ENCODE measurements at regions not wholly inside any gene's neighbourhood (a gene's known extent, or its start where the extent isn't known, plus 50 kb on each side); places are given as distances from the start of the nearest gene placed in this dataset.

GRCh38 chr9:73011956-73012355 is 59.1 kb upstream of the ALDH1A1 start:
- H3K27me3 ChIP-seq (ENCODE audit: control insufficient read depth in 2 of 2, insufficient read depth in 2 of 2, low read length in 2 of 2) = no peaks in the 10 kb centered on the region
- in situ Hi-C loops (cut with MboI) = no loop called here
- H3K79me2 ChIP-seq (ENCODE audit: control insufficient read depth, insufficient read depth, low read length) = no peaks in the 10 kb centered on the region
- H3K9ac ChIP-seq (ENCODE audit: insufficient read depth in 1 of 2, low read depth in 2 of 2, low read length in 2 of 2) = no peak overlapping the region
- no TSS peak for BruUV-seq (replicated peaks)
- H3K4me3 ChIP-seq = no peak overlapping the region
- ChIA-PET POLR2A (no interaction called here), CTCF (ENCODE audit: low intra/inter-chr PET ratio) (no interaction called here)
- WGBS (ENCODE audit: insufficient coverage, low coverage, missing lambda C conversion rate) = 82% methylated on average over 2 of the region's 2 CpGs
- no peak overlapping the region for H3K27ac ChIP-seq (ENCODE audit: extremely low read depth, low read depth, low read length)
- H3K9me3 ChIP-seq (replicated peaks; ENCODE audit: control insufficient read depth, insufficient read depth, low read depth, low read length) = no peaks in the 10 kb centered on the region
- intact Hi-C loops (cut with micrococcal nuclease) = loop anchor here (2.0 kb wide), 1 partner anchor 13 kb away; no protein-coding TSS in a partner anchor
- H3K36me3 ChIP-seq (ENCODE audit: control insufficient read depth, insufficient read depth, low read length) = no peaks in the 10 kb centered on the region
- FAIRE-seq (no peak), ATAC-seq (no peak), DNase-seq (ENCODE audit: extremely low read depth in 1 of 4, low spot score in 3 of 4) (no peak)
- no peak overlapping the region for H3K4me2 ChIP-seq (ENCODE audit: insufficient read depth, low read length)
- H3K9me1 ChIP-seq (ENCODE audit: control insufficient read depth, insufficient read depth, low read length) = no peaks in the 10 kb centered on the region
- peak overlapping the region; percentile 17; the same call in 1 of the 2 replicates for H2AFZ ChIP-seq (ENCODE audit: low read depth, low read length)
- peaks cover 0 to 12% of the 10 kb centered on the region in 2 experiments; a peak in 2 of 5 replicates for H3K4me1 ChIP-seq (replicated peaks in 1 of 2; ENCODE audit: control insufficient read depth in 2 of 2, insufficient read depth in 2 of 2, low read length in 2 of 2)
- H4K20me1 ChIP-seq (replicated peaks; ENCODE audit: control insufficient read depth, insufficient read depth, low read length) = no peaks in the 10 kb centered on the region
- TF ChIP-seq MBD1 (CRISPR knock-in tag; IDR thresholded peaks at IDR 0.05) (no peak), ZKSCAN3 (CRISPR knock-in tag; IDR thresholded peaks at IDR 0.05) (no peak), ZFX (CRISPR knock-in tag; IDR thresholded peaks at IDR 0.05) (no peak), MYC (IDR thresholded peaks at IDR 0.05; ENCODE audit: low read depth, low read length) (no peak), MYC (CRISPR knock-in tag; IDR thresholded peaks at IDR 0.05; ENCODE audit: borderline replicate concordance, low read depth) (no peak), TEAD1 (CRISPR knock-in tag; IDR thresholded peaks at IDR 0.05) (no peak), NFIC (IDR thresholded peaks at IDR 0.05) (no peak), NUFIP1 (IDR thresholded peaks at IDR 0.05; ENCODE audit: partially characterized antibody) (no peak), BHLHE40 (IDR thresholded peaks at IDR 0.05; ENCODE audit: low read length) (no peak), RFX5 (IDR thresholded peaks at IDR 0.05; ENCODE audit: low read depth, low read length) (no peak), CLOCK (CRISPR knock-in tag; IDR thresholded peaks at IDR 0.05; ENCODE audit: borderline replicate concordance) (no peak), ZNF274 (IDR thresholded peaks at IDR 0.05; ENCODE audit: borderline replicate concordance, low read depth, low read length) (no peak), YY1 (IDR thresholded peaks at IDR 0.05; ENCODE audit: borderline replicate concordance in 1 of 3, control insufficient read depth in 1 of 3, extremely low read depth in 1 of 3, insufficient read depth in 3 of 3, insufficient read length in 1 of 3, insufficient replicate concordance in 2 of 3, low read depth in 1 of 3, low read length in 2 of 3) (no peak), STAT6 (CRISPR knock-in tag; IDR thresholded peaks at IDR 0.05) (no peak), FOXM1 (IDR thresholded peaks at IDR 0.05; ENCODE audit: low read depth) (no peak), FOXM1 (CRISPR knock-in tag; IDR thresholded peaks at IDR 0.05; ENCODE audit: low read depth) (no peak), SUPT5H (IDR thresholded peaks at IDR 0.05) (no peak)
